SK-N-SH treated with all-trans-retinoic acid at 6 μM for 48 hours (cell line): ENCODE measurements at regions not wholly inside any gene's neighbourhood (a gene's known extent, or its start where the extent isn't known, plus 50 kb on each side); places are given as distances from the start of the nearest gene placed in this dataset.
A peak's percentile ranks its signal among the peaks of the same experiment; 100 is the strongest.

ENCODE experiments used
- ATAC-seq: fragments of 200-7000 bp; cut with Tn5 transposase; 3 replicates; pipeline ENCODE4 v1.9.1; 2020; ENCODE audit warnings: mild to moderate bottlenecking, moderate library complexity
- BACH2 ChIP-seq: fragments of 250-450 bp; sonication (Bioruptor Pico); IDR thresholded peaks from 2 replicates; pipeline ENCODE4 v1.9.0; 2021; ENCODE audit warnings: mild to moderate bottlenecking, borderline replicate concordance
- CREB5 ChIP-seq: fragments of 250-450 bp; sonication (Bioruptor Pico); IDR thresholded peaks from 2 replicates; pipeline ENCODE4 v1.5.1; 2020; ENCODE audit warnings: low read depth, mild to moderate bottlenecking, moderate library complexity
- CSDC2 ChIP-seq: fragments of 250-450 bp; sonication (Bioruptor Pico); IDR thresholded peaks from 2 replicates; pipeline ENCODE4 v1.5.0; 2020; ENCODE audit warnings: mild to moderate bottlenecking, moderate library complexity
- ESRRG ChIP-seq: fragments of 250-450 bp; sonication (Bioruptor Pico); IDR thresholded peaks from 2 replicates; pipeline ENCODE4 v1.6.1; 2021; ENCODE audit warnings: mild to moderate bottlenecking
- GLIS3 ChIP-seq: fragments of 250-450 bp; sonication (Bioruptor Pico); IDR thresholded peaks from 2 replicates; pipeline ENCODE4 v1.5.0; 2020; ENCODE audit warnings: mild to moderate bottlenecking, moderate library complexity
- ISL1 ChIP-seq: fragments of 250-450 bp; sonication (Bioruptor Pico); IDR thresholded peaks from 2 replicates; pipeline ENCODE4 v2.1.2; 2022; ENCODE audit warnings: mild to moderate bottlenecking, moderate library complexity
- OSR1 ChIP-seq: fragments of 250-450 bp; sonication (Bioruptor Pico); IDR thresholded peaks from 2 replicates; pipeline ENCODE4 v1.8.0; 2022; ENCODE audit warnings: moderate library complexity, mild to moderate bottlenecking, inconsistent platforms
- PATZ1 ChIP-seq: fragments of 250-450 bp; sonication (Bioruptor Pico); IDR thresholded peaks from 2 replicates; pipeline ENCODE4 v1.8.0; 2020; ENCODE audit warnings: mild to moderate bottlenecking, moderate library complexity, borderline replicate concordance
- POU6F1 ChIP-seq: fragments of 250-450 bp; sonication (Bioruptor Pico); IDR thresholded peaks from 2 replicates; pipeline ENCODE4 v1.8.0; 2021; ENCODE audit warnings: low read depth, mild to moderate bottlenecking, moderate library complexity, borderline replicate concordance
- RARB ChIP-seq: fragments of 250-450 bp; sonication (Bioruptor Pico); IDR thresholded peaks from 2 replicates; pipeline ENCODE4 v1.8.0; 2021; ENCODE audit warnings: mild to moderate bottlenecking, moderate library complexity
- SNAI2 ChIP-seq: fragments of 250-450 bp; sonication (Bioruptor Pico); IDR thresholded peaks from 2 replicates; pipeline ENCODE4 v1.5.0; 2020; ENCODE audit warnings: mild to moderate bottlenecking, moderate library complexity
- TCF4 ChIP-seq: fragments of 250-450 bp; sonication (Bioruptor Pico); IDR thresholded peaks from 2 replicates; pipeline ENCODE4 v1.8.0; 2021; ENCODE audit warnings: mild to moderate bottlenecking, moderate library complexity, borderline replicate concordance
- TOX ChIP-seq: fragments of 250-450 bp; sonication (Bioruptor Pico); IDR thresholded peaks from 2 replicates; pipeline ENCODE4 v1.8.0; 2021; ENCODE audit warnings: mild to moderate bottlenecking, moderate library complexity, borderline replicate concordance
- ZFP3 ChIP-seq: fragments of 250-450 bp; sonication (Bioruptor Pico); IDR thresholded peaks from 2 replicates; pipeline ENCODE4 v1.5.0; 2020; ENCODE audit warnings: mild to moderate bottlenecking, moderate library complexity
- ZFP30 ChIP-seq: fragments of 450-650 bp; formaldehyde crosslinking; IDR thresholded peaks from 2 replicates; pipeline ENCODE4 v1.5.0; 2022; ENCODE audit warnings: mild to moderate bottlenecking, moderate library complexity
- ZNF565 ChIP-seq: fragments of 450-650 bp; formaldehyde crosslinking; conservative IDR thresholded peaks from 2 replicates; pipeline ENCODE4 v1.5.0; 2020; ENCODE audit warnings: low read depth, mild to moderate bottlenecking, moderate library complexity
- ZNF70 ChIP-seq: fragments of 450-650 bp; formaldehyde crosslinking; IDR thresholded peaks from 2 replicates; pipeline ENCODE4 v1.5.0; 2020; ENCODE audit warnings: mild to moderate bottlenecking, moderate library complexity
- ZNF8 ChIP-seq: fragments of 450-650 bp; formaldehyde crosslinking; IDR thresholded peaks from 2 replicates; pipeline ENCODE4 v1.5.0; 2020; ENCODE audit warnings: mild to moderate bottlenecking, moderate library complexity
- TF ChIP-seq, protein P1 (sequence below): fragments of 250-450 bp; sonication (Bioruptor Pico); IDR thresholded peaks from 2 replicates; pipeline ENCODE4 v1.5.1; 2021; ENCODE audit warnings: mild to moderate bottlenecking, moderate library complexity
- TF ChIP-seq, protein P2 (sequence below): fragments of 250-450 bp; sonication (Bioruptor Pico); IDR thresholded peaks from 2 replicates; pipeline ENCODE4 v1.5.0; 2020; ENCODE audit warnings: mild to moderate bottlenecking, moderate library complexity

- TF ChIP-seq ISL1 (CRISPR knock-in tag): peak; percentile 64
- no peak for TF ChIP-seq ZNF565 (CRISPR knock-in tag)
- ATAC-seq: no peak
Observed at GRCh38 chr4:181645489-181645888, 597.7 kb upstream of the TENM3 start.

DNA sequence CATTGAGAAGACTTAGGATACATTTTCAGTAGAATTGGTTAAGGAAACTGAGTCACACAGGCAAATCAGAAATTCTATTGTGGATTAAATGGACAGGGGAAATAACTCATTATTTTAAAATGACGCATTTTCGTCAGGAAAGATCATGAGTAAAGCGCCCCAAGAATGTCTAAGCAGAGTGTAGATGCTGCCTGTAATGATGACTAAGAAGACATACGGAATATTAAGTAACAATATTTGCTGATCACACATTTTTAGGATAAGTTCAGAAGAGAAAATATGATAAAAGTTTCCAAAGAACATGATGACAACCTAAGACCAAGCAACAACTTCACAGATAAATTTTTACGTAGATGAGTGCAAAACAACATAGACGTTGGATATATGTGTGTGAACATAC, 596.3 kb upstream of the TENM3 start:
- ATAC-seq: peak; percentile 52; the same call in 2 of the 3 replicates
- TF ChIP-seq CSDC2 (CRISPR knock-in tag) (no peak), ISL1 (CRISPR knock-in tag) (no peak), ZFP3 (no peak), ZNF70 (CRISPR knock-in tag) (no peak), GLIS3 (CRISPR knock-in tag) (no peak), POU6F1 (no peak), TCF4 (no peak), RARB (CRISPR knock-in tag) (no peak)

DNA sequence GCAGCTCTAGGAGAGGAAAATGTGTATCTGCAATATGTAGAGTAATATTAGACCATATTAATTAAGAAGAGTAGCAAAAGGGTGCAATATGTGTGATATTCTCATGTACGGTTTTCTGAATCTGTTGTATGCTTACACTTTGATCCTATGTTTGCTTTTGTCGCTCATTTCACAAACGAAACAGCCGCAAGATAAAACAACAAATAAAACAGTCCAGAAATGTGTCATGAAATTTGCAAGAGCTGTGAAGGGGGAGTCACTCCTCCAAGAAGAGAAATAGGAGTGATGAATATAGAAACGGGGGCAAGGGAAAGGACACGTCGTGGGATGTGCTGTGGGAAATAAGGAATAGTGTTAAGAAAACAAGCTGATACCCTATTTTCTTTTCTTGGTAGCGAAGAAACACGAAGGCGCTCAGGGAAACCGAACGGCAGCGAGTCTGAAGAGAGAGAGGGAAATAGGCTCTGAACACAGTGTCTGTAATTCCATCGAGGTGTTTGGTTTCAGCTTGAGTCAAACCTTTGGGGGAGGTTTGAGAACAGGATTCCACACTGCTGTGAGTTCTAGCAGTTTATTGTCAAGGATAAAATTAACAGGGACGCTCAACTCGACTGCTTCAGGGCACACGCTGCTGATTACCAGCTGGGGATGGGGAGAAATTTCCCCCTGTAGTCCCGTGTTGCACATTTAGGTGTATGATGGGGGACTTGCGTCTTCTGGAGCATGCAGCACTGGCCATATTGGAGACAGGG, 595.6 kb upstream of the TENM3 start:
- ATAC-seq: no peak

GRCh38 chr4:181650033-181650825, 593.0 kb upstream of the TENM3 start:
- no peak for ATAC-seq
- TF ChIP-seq CSDC2 (CRISPR knock-in tag) (no peak), POU6F1 (no peak), CREB5 (CRISPR knock-in tag) (no peak), ZNF565 (CRISPR knock-in tag) (no peak), PATZ1 (CRISPR knock-in tag) (no peak), RARB (CRISPR knock-in tag) (no peak), ESRRG (no peak), ZFP3 (no peak), TCF4 (no peak), GLIS3 (CRISPR knock-in tag) (no peak), ISL1 (CRISPR knock-in tag) (no peak), BACH2 (CRISPR knock-in tag) (no peak), SNAI2 (CRISPR knock-in tag) (no peak), ZFP30 (CRISPR knock-in tag) (no peak), ZNF8 (CRISPR knock-in tag) (no peak), TOX (CRISPR knock-in tag) (no peak), OSR1 (no peak)
- TF ChIP-seq, protein P1, sequence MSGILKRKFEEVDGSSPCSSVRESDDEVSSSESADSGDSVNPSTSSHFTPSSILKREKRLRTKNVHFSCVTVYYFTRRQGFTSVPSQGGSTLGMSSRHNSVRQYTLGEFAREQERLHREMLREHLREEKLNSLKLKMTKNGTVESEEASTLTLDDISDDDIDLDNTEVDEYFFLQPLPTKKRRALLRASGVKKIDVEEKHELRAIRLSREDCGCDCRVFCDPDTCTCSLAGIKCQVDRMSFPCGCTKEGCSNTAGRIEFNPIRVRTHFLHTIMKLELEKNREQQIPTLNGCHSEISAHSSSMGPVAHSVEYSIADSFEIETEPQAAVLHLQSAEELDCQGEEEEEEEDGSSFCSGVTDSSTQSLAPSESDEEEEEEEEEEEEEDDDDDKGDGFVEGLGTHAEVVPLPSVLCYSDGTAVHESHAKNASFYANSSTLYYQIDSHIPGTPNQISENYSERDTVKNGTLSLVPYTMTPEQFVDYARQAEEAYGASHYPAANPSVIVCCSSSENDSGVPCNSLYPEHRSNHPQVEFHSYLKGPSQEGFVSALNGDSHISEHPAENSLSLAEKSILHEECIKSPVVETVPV (CRISPR knock-in tag): no peak
- TF ChIP-seq, protein P2, sequence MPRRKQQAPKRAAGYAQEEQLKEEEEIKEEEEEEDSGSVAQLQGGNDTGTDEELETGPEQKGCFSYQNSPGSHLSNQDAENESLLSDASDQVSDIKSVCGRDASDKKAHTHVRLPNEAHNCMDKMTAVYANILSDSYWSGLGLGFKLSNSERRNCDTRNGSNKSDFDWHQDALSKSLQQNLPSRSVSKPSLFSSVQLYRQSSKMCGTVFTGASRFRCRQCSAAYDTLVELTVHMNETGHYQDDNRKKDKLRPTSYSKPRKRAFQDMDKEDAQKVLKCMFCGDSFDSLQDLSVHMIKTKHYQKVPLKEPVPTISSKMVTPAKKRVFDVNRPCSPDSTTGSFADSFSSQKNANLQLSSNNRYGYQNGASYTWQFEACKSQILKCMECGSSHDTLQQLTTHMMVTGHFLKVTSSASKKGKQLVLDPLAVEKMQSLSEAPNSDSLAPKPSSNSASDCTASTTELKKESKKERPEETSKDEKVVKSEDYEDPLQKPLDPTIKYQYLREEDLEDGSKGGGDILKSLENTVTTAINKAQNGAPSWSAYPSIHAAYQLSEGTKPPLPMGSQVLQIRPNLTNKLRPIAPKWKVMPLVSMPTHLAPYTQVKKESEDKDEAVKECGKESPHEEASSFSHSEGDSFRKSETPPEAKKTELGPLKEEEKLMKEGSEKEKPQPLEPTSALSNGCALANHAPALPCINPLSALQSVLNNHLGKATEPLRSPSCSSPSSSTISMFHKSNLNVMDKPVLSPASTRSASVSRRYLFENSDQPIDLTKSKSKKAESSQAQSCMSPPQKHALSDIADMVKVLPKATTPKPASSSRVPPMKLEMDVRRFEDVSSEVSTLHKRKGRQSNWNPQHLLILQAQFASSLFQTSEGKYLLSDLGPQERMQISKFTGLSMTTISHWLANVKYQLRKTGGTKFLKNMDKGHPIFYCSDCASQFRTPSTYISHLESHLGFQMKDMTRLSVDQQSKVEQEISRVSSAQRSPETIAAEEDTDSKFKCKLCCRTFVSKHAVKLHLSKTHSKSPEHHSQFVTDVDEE (CRISPR knock-in tag): no peak

More for the DNA sequence above, 595.6 kb upstream of the TENM3 start:
- TF ChIP-seq OSR1: no peak
- no peak for TF ChIP-seq ZFP3
- no peak for TF ChIP-seq CSDC2 (CRISPR knock-in tag)
- no peak for TF ChIP-seq ISL1 (CRISPR knock-in tag)
- no peak for TF ChIP-seq SNAI2 (CRISPR knock-in tag)
